Hepatocyte (in vitro differentiated cells): ENCODE measurements at regions not wholly inside any gene's neighbourhood (a gene's known extent, or its start where the extent isn't known, plus 50 kb on each side); places are given as distances from the start of the nearest gene placed in this dataset.

ENCODE experiments used
- EZH2 ChIP-seq: fragments of 200-600 bp; sonication (generic); IDR thresholded peaks from 2 replicates; pipeline ENCODE4 v1.6.1; 2016; ENCODE audit warnings: antibody characterized with exemption, mild to moderate bottlenecking, borderline replicate concordance
- EZH2phosphoT487 ChIP-seq: fragments of 200-600 bp; sonication (generic); IDR thresholded peaks from one replicate; pipeline ENCODE4 v1.6.1; 2018; ENCODE audit warnings: antibody characterized with exemption, mild to moderate bottlenecking, low read depth, moderate library complexity; ENCODE audit not compliant: unreplicated experiment, severe bottlenecking
- TF ChIP-seq, protein P1 (sequence below): fragments of 200-600 bp; sonication (generic); IDR thresholded peaks from 2 replicates; pipeline ENCODE4 v1.5.1; 2016; ENCODE audit warnings: antibody characterized with exemption, mild to moderate bottlenecking; ENCODE audit not compliant: poor library complexity

DNA sequence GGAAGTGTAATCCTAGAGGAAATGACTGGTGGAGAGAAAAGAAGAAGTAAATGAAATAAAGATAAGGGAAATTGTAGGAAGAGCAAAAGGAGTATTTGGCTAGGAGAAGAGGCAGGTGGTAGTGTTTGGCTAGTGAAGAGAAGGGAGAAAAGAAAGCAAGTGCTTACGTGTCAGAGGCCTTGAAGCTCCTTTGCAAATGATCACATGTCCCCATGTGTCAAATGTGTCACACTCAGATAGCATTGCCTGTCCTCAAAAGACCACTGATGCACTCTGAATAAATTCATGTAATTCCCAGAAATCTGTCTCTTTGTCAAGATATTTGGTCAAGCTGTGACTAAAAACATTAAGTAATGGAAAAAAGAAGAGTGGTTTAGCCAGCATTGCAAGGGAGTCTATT, 639.3 kb downstream of the TUSC7 start:
- TF ChIP-seq, protein P1, sequence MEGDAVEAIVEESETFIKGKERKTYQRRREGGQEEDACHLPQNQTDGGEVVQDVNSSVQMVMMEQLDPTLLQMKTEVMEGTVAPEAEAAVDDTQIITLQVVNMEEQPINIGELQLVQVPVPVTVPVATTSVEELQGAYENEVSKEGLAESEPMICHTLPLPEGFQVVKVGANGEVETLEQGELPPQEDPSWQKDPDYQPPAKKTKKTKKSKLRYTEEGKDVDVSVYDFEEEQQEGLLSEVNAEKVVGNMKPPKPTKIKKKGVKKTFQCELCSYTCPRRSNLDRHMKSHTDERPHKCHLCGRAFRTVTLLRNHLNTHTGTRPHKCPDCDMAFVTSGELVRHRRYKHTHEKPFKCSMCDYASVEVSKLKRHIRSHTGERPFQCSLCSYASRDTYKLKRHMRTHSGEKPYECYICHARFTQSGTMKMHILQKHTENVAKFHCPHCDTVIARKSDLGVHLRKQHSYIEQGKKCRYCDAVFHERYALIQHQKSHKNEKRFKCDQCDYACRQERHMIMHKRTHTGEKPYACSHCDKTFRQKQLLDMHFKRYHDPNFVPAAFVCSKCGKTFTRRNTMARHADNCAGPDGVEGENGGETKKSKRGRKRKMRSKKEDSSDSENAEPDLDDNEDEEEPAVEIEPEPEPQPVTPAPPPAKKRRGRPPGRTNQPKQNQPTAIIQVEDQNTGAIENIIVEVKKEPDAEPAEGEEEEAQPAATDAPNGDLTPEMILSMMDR: no peak
- no peak for TF ChIP-seq EZH2
- TF ChIP-seq EZH2phosphoT487: no peak
